Central memory CD8-positive, alpha-beta T cell (primary cell): ENCODE measurements at regions not wholly inside any gene's neighbourhood (a gene's known extent, or its start where the extent isn't known, plus 50 kb on each side); places are given as distances from the start of the nearest gene placed in this dataset.

Source experiments
- ATAC-seq: fragments of 150-1000 bp; cut with Tn5 transposase; replicated peaks from 2 replicates; pipeline ENCODE4 v1.10.0; 2022; ENCODE audit warnings: mild to moderate bottlenecking, moderate FRiP score, moderate number of reproducible peaks; ENCODE audit not compliant: poor library complexity, severe bottlenecking; ENCODE audit errors: extremely low read depth
- DNase-seq, 2 donors: peaks; one replicate each; pipeline ENCODE4 v3.0.0; 2021; ENCODE audit warnings: low spot score in 2 of 2
- H3K27ac Mint-ChIP-seq: one replicate; pipeline ENCODE4 v1.8.0; 2022; ENCODE audit warnings: low read depth, mild to moderate bottlenecking, moderate library complexity, mixed read lengths
- H3K27me3 Mint-ChIP-seq: one replicate; pipeline ENCODE4 v1.8.0; 2022; ENCODE audit warnings: mixed read lengths
- H3K36me3 Mint-ChIP-seq: one replicate; pipeline ENCODE4 v1.8.0; 2022; ENCODE audit warnings: mild to moderate bottlenecking, moderate library complexity, mixed read lengths; ENCODE audit not compliant: insufficient read depth
- H3K4me1 Mint-ChIP-seq: one replicate; pipeline ENCODE4 v1.8.0; 2022; ENCODE audit warnings: mixed read lengths
- H3K4me3 Mint-ChIP-seq: one replicate; pipeline ENCODE4 v1.8.0; 2022; ENCODE audit warnings: mild to moderate bottlenecking, moderate library complexity, mixed read lengths
- H3K9me3 Mint-ChIP-seq: one replicate; pipeline ENCODE4 v1.8.0; 2022; ENCODE audit warnings: mixed read lengths

- no peak overlapping the region for H3K4me3 Mint-ChIP-seq
- no peak overlapping the region for H3K27ac Mint-ChIP-seq
- no peaks in the 10 kb centered on the region for H3K4me1 Mint-ChIP-seq
- H3K9me3 Mint-ChIP-seq: no peaks in the 10 kb centered on the region
- peaks cover 19% of the 10 kb centered on the region for H3K27me3 Mint-ChIP-seq
- ATAC-seq: no peak
- DNase-seq: no peak
- peaks cover 2% of the 10 kb centered on the region for H3K36me3 Mint-ChIP-seq
Measured at GRCh38 chr14:56745097-56745496, 65.2 kb downstream of the OTX2 start.

GRCh38 chr14:56744016-56744415 lies 66.3 kb downstream of the OTX2 start:
- no peak overlapping the region for H3K27ac Mint-ChIP-seq

GRCh38 chr14:56742391-56742878 lies 67.8 kb downstream of the OTX2 start:
- Mint-ChIP-seq H3K4me1 (no peaks in the 10 kb centered on the region), H3K36me3 (peaks cover 2% of the 10 kb centered on the region), H3K27me3 (peaks cover 7% of the 10 kb centered on the region), H3K9me3 (no peaks in the 10 kb centered on the region), H3K4me3 (no peak overlapping the region), H3K27ac (no peak overlapping the region)
- ATAC-seq (no peak), DNase-seq (no peak)

More at GRCh38 chr14:56744016-56744415, 66.3 kb downstream of the OTX2 start:
- peaks cover 2% of the 10 kb centered on the region for H3K36me3 Mint-ChIP-seq
- no peaks in the 10 kb centered on the region for H3K9me3 Mint-ChIP-seq
- peaks cover 8% of the 10 kb centered on the region for H3K27me3 Mint-ChIP-seq
- H3K4me3 Mint-ChIP-seq: no peak overlapping the region
- no peak for DNase-seq
- no peaks in the 10 kb centered on the region for H3K4me1 Mint-ChIP-seq
- no peak for ATAC-seq

- Mint-ChIP-seq H3K27ac (no peak overlapping the region), H3K4me1 (no peaks in the 10 kb centered on the region), H3K27me3 (peaks cover 7% of the 10 kb centered on the region), H3K36me3 (peaks cover 2% of the 10 kb centered on the region), H3K9me3 (no peaks in the 10 kb centered on the region), H3K4me3 (no peak overlapping the region)
- ATAC-seq (no peak), DNase-seq (no peak)
Measured at GRCh38 chr14:56741325-56741724, 69.0 kb downstream of the OTX2 start.

GRCh38 chr14:56738020-56738419 lies 72.3 kb downstream of the OTX2 start:
- Mint-ChIP-seq H3K27ac (no peak overlapping the region), H3K36me3 (no peaks in the 10 kb centered on the region), H3K4me1 (no peaks in the 10 kb centered on the region), H3K27me3 (peaks cover 18% of the 10 kb centered on the region), H3K9me3 (no peaks in the 10 kb centered on the region), H3K4me3 (no peak overlapping the region)
- DNase-seq (no peak), ATAC-seq (no peak)

GRCh38 chr14:56733396-56733795 lies 76.9 kb downstream of the OTX2 start:
- H3K27me3 Mint-ChIP-seq: peaks cover 42% of the 10 kb centered on the region
- peaks cover 1% of the 10 kb centered on the region for H3K36me3 Mint-ChIP-seq
- no peak for DNase-seq
- no peaks in the 10 kb centered on the region for H3K9me3 Mint-ChIP-seq
- H3K4me1 Mint-ChIP-seq: peaks cover 6% of the 10 kb centered on the region
- H3K27ac Mint-ChIP-seq: no peak overlapping the region
- no peak for ATAC-seq
- no peak overlapping the region for H3K4me3 Mint-ChIP-seq

- DNase-seq: no peak
- Mint-ChIP-seq H3K36me3 (peaks cover 1% of the 10 kb centered on the region), H3K4me1 (peaks cover 6% of the 10 kb centered on the region), H3K27me3 (peaks cover 52% of the 10 kb centered on the region), H3K27ac (no peak overlapping the region), H3K9me3 (no peaks in the 10 kb centered on the region), H3K4me3 (no peak overlapping the region)
- no peak for ATAC-seq
Measured at GRCh38 chr14:56731187-56731586, 79.1 kb downstream of the OTX2 start.

- DNase-seq (no peak), ATAC-seq (no peak)
- peaks cover 6% of the 10 kb centered on the region for H3K4me1 Mint-ChIP-seq
- H3K4me3 Mint-ChIP-seq: no peak overlapping the region
- peaks cover 1% of the 10 kb centered on the region for H3K36me3 Mint-ChIP-seq
- no peak overlapping the region for H3K27ac Mint-ChIP-seq
- H3K9me3 Mint-ChIP-seq: no peaks in the 10 kb centered on the region
- peaks cover 52% of the 10 kb centered on the region for H3K27me3 Mint-ChIP-seq
Measured at GRCh38 chr14:56730538-56731145, 79.6 kb downstream of the OTX2 start.

GRCh38 chr14:56724013-56724412 lies 86.3 kb downstream of the OTX2 start:
- no peak for ATAC-seq
- Mint-ChIP-seq H3K27me3 (peaks cover 69% of the 10 kb centered on the region), H3K27ac (no peak overlapping the region), H3K36me3 (no peaks in the 10 kb centered on the region), H3K9me3 (no peaks in the 10 kb centered on the region), H3K4me1 (no peaks in the 10 kb centered on the region), H3K4me3 (no peak overlapping the region)
- DNase-seq: no peak

GRCh38 chr14:56723418-56723817 lies 86.9 kb downstream of the OTX2 start:
- Mint-ChIP-seq H3K4me3 (no peak overlapping the region), H3K27me3 (peaks cover 75% of the 10 kb centered on the region)

GRCh38 chr14:56720703-56721460 lies 89.4 kb downstream of the OTX2 start:
- Mint-ChIP-seq H3K27me3 (peaks cover 66% of the 10 kb centered on the region), H3K36me3 (no peaks in the 10 kb centered on the region), H3K27ac (no peak overlapping the region), H3K4me3 (no peak overlapping the region), H3K4me1 (no peaks in the 10 kb centered on the region), H3K9me3 (no peaks in the 10 kb centered on the region)
- ATAC-seq (no peak), DNase-seq (no peak)

More at GRCh38 chr14:56723418-56723817, 86.9 kb downstream of the OTX2 start:
- no peak for DNase-seq
- no peak for ATAC-seq
- Mint-ChIP-seq H3K36me3 (no peaks in the 10 kb centered on the region), H3K9me3 (no peaks in the 10 kb centered on the region), H3K27ac (no peak overlapping the region), H3K4me1 (no peaks in the 10 kb centered on the region)

- Mint-ChIP-seq H3K36me3 (no peaks in the 10 kb centered on the region), H3K4me3 (no peak overlapping the region), H3K27me3 (peaks cover 56% of the 10 kb centered on the region), H3K27ac (no peak overlapping the region), H3K9me3 (no peaks in the 10 kb centered on the region), H3K4me1 (no peaks in the 10 kb centered on the region)
- ATAC-seq (no peak), DNase-seq (no peak)
Measured at GRCh38 chr14:56718312-56718711, 92.0 kb downstream of the OTX2 start.

- Mint-ChIP-seq H3K27me3 (peaks cover 44% of the 10 kb centered on the region), H3K36me3 (no peaks in the 10 kb centered on the region), H3K9me3 (no peaks in the 10 kb centered on the region), H3K4me1 (no peaks in the 10 kb centered on the region), H3K27ac (no peak overlapping the region), H3K4me3 (no peak overlapping the region)
- ATAC-seq (no peak), DNase-seq (no peak)
Measured at GRCh38 chr14:56716705-56717104, 93.6 kb downstream of the OTX2 start.
